ENCODE measurements at regions not wholly inside any gene's neighbourhood (a gene's known extent, or its start where the extent isn't known, plus 50 kb on each side); places are given as distances from the start of the nearest gene placed in this dataset.

DNA sequence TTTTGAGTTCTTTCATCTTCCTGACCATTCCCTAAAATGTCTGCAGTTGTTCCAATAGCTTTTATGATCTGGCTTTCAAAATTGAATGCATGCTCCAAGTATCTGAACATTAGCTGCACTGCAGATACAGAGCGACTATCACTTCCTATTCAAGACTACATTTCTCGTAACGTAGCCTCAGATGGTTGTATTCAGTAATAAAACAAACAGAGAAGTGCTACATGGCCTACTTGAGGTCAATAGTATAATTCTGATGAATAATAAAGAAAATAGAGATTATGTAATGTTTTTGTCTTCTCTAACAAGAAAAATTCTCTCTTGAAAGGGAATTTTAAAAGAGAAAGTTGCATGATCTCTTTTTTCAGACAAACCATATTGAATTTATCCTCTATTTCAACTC lies 333.9 kb upstream of the IRAK1BP1 start (continued):
- TF ChIP-seq, protein P1, sequence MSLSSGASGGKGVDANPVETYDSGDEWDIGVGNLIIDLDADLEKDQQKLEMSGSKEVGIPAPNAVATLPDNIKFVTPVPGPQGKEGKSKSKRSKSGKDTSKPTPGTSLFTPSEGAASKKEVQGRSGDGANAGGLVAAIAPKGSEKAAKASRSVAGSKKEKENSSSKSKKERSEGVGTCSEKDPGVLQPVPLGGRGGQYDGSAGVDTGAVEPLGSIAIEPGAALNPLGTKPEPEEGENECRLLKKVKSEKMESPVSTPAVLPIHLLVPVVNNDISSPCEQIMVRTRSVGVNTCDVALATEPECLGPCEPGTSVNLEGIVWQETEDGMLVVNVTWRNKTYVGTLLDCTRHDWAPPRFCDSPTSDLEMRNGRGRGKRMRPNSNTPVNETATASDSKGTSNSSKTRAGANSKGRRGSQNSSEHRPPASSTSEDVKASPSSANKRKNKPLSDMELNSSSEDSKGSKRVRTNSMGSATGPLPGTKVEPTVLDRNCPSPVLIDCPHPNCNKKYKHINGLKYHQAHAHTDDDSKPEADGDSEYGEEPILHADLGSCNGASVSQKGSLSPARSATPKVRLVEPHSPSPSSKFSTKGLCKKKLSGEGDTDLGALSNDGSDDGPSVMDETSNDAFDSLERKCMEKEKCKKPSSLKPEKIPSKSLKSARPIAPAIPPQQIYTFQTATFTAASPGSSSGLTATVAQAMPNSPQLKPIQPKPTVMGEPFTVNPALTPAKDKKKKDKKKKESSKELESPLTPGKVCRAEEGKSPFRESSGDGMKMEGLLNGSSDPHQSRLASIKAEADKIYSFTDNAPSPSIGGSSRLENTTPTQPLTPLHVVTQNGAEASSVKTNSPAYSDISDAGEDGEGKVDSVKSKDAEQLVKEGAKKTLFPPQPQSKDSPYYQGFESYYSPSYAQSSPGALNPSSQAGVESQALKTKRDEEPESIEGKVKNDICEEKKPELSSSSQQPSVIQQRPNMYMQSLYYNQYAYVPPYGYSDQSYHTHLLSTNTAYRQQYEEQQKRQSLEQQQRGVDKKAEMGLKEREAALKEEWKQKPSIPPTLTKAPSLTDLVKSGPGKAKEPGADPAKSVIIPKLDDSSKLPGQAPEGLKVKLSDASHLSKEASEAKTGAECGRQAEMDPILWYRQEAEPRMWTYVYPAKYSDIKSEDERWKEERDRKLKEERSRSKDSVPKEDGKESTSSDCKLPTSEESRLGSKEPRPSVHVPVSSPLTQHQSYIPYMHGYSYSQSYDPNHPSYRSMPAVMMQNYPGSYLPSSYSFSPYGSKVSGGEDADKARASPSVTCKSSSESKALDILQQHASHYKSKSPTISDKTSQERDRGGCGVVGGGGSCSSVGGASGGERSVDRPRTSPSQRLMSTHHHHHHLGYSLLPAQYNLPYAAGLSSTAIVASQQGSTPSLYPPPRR (CRISPR knock-in tag; IDR thresholded peaks at IDR 0.05; ENCODE audit: borderline replicate concordance): no peak
- TF ChIP-seq CEBPB (IDR thresholded peaks at IDR 0.05; ENCODE audit: borderline replicate concordance, low read depth, low read length) (no peak), AKAP8 (CRISPR knock-in tag; IDR thresholded peaks at IDR 0.05) (no peak), ZNF713 (CRISPR knock-in tag; IDR thresholded peaks at IDR 0.05) (no peak), ZNF841 (CRISPR knock-in tag; IDR thresholded peaks at IDR 0.05; ENCODE audit: borderline replicate concordance) (no peak), KLF15 (CRISPR knock-in tag; IDR thresholded peaks at IDR 0.05; ENCODE audit: borderline replicate concordance) (no peak)

DNA sequence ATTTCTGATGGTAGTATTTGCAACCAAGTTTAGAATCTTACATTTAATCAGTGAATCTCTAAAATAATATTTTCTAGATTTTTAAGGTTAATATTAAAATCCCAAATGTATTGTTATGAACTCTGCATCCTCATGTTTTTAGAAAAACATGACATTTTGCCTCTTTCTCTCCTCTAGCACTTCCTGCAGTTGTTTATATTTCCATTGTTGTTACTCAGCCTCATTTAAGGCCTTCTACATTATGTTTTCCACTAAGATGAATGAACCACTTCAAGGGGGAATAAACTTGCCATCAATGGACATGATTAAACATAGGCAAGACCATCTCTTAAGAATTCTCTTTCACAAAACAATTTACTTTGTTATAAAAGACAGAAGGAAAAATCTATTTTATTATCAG lies 333.5 kb upstream of the IRAK1BP1 start:
- FAIRE-seq (no peak), ATAC-seq (no peak), DNase-seq (ENCODE audit: low spot score) (no peak)
- CTCF ChIA-PET (ENCODE audit: low intra/inter-chr PET ratio, low total read pairs): no interaction called here
- no peaks in the 10 kb centered on the region for H3K9me3 ChIP-seq (ENCODE audit: low read length)
- no peaks in the 10 kb centered on the region for H3K27me3 ChIP-seq (ENCODE audit: control insufficient read depth in 1 of 2, insufficient read depth in 2 of 2, low read length in 2 of 2)
- H2AFZ ChIP-seq (ENCODE audit: low read length): no peak overlapping the region
- no peaks in the 10 kb centered on the region for H3K36me3 ChIP-seq (replicated peaks in 1 of 2; ENCODE audit: control insufficient read depth in 1 of 2, insufficient read depth in 2 of 2, low read length in 2 of 2)
- H3K27ac ChIP-seq (ENCODE audit: extremely low read length, insufficient read depth, low read length): no peak overlapping the region
- H3K79me2 ChIP-seq (ENCODE audit: insufficient read depth, low read length): no peaks in the 10 kb centered on the region
- H3K9ac ChIP-seq (ENCODE audit: insufficient read depth, low read depth, low read length): no peak overlapping the region
- no peaks in the 10 kb centered on the region for H4K20me1 ChIP-seq (ENCODE audit: insufficient read depth, low read length)
- no peak overlapping the region for H3K4me3 ChIP-seq (replicated peaks in 1 of 3; ENCODE audit: insufficient read depth in 1 of 3, low read depth in 2 of 3, low read length in 3 of 3)
- H3K4me1 ChIP-seq (ENCODE audit: insufficient read depth, low read length): no peaks in the 10 kb centered on the region
- TF ChIP-seq SMYD3 (CRISPR knock-in tag; IDR thresholded peaks at IDR 0.05) (no peak), NFKB2 (CRISPR knock-in tag; IDR thresholded peaks at IDR 0.05; ENCODE audit: borderline replicate concordance) (no peak), SMAD9 (CRISPR knock-in tag; IDR thresholded peaks at IDR 0.05) (no peak), SMAD1 (CRISPR knock-in tag; IDR thresholded peaks at IDR 0.05; ENCODE audit: borderline replicate concordance, low read depth) (no peak)
- TF ChIP-seq, protein P2, sequence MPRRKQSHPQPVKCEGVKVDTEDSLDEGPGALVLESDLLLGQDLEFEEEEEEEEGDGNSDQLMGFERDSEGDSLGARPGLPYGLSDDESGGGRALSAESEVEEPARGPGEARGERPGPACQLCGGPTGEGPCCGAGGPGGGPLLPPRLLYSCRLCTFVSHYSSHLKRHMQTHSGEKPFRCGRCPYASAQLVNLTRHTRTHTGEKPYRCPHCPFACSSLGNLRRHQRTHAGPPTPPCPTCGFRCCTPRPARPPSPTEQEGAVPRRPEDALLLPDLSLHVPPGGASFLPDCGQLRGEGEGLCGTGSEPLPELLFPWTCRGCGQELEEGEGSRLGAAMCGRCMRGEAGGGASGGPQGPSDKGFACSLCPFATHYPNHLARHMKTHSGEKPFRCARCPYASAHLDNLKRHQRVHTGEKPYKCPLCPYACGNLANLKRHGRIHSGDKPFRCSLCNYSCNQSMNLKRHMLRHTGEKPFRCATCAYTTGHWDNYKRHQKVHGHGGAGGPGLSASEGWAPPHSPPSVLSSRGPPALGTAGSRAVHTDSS (CRISPR knock-in tag; conservative IDR thresholded peaks at IDR 0.05): no peak
- TF ChIP-seq, protein P3, sequence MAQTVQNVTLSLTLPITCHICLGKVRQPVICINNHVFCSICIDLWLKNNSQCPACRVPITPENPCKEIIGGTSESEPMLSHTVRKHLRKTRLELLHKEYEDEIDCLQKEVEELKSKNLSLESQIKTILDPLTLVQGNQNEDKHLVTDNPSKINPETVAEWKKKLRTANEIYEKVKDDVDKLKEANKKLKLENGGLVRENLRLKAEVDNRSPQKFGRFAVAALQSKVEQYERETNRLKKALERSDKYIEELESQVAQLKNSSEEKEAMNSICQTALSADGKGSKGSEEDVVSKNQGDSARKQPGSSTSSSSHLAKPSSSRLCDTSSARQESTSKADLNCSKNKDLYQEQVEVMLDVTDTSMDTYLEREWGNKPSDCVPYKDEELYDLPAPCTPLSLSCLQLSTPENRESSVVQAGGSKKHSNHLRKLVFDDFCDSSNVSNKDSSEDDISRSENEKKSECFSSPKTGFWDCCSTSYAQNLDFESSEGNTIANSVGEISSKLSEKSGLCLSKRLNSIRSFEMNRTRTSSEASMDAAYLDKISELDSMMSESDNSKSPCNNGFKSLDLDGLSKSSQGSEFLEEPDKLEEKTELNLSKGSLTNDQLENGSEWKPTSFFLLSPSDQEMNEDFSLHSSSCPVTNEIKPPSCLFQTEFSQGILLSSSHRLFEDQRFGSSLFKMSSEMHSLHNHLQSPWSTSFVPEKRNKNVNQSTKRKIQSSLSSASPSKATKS (CRISPR knock-in tag; IDR thresholded peaks at IDR 0.05): no peak
- intact Hi-C loops (cut with micrococcal nuclease; ENCODE audit: unreplicated experiment): no loop called here
- POLR2A ChIA-PET: no interaction called here
- BruUV-seq (replicated peaks): no TSS peak
- no peak overlapping the region for H3K4me2 ChIP-seq (ENCODE audit: low read depth, low read length)
- in situ Hi-C loops (cut with HindIII; ENCODE audit: extremely low pct_ligation_motif_present, low pct_unique_long_range_greater_than_20kb): no loop called here
